Transverse colon (tissue), 3 donors: ENCODE measurements at regions not wholly inside any gene's neighbourhood (a gene's known extent, or its start where the extent isn't known, plus 50 kb on each side); places are given as distances from the start of the nearest gene placed in this dataset.

ENCODE experiments used
- CTCF ChIP-seq, 5 experiments: fragments of 200-600 bp in 3 of 5; fragments of 450-650 bp in 2 of 5; sonication (generic) in 3 of 5; IDR thresholded peaks; 1 replicate in 2 of 5; 2 replicates in 3 of 5; pipeline ENCODE4 v1.5.1; 2016 to 2017; ENCODE audit warnings: antibody characterized with exemption in 5 of 5, inconsistent platforms in 3 of 5, mild to moderate bottlenecking in 2 of 5, moderate library complexity in 1 of 5
- EP300 ChIP-seq: sonication (generic); formaldehyde crosslinking; IDR thresholded peaks from one replicate; pipeline ENCODE4 v1.6.1; 2017; ENCODE audit warnings: antibody characterized with exemption, low read depth

GRCh38 chr22:46039535-46039934 lies 62.6 kb upstream of the WNT7B start:
- TF ChIP-seq EP300 (no peak), CTCF (IDR thresholded peaks at IDR 0.05) (no peak)
